HEK293T (cell line): ENCODE measurements at regions not wholly inside any gene's neighbourhood (a gene's known extent, or its start where the extent isn't known, plus 50 kb on each side); places are given as distances from the start of the nearest gene placed in this dataset.
"Not testable (repeated sequence)": the region's sequence is repeated elsewhere in the genome, so short reads cannot be mapped to it uniquely, and the experiment has no call there.

Source experiments
- CTCF ChIA-PET: fragments of 350-600 bp; formaldehyde crosslinking; extraction: SDS; loops from one replicate; lab custom pipeline; 2021; ENCODE audit warnings: antibody characterized with exemption, inconsistent platforms; lab: Yijun Ruan, JAX
- POLR2A ChIA-PET: fragments of 350-600 bp; formaldehyde crosslinking; extraction: SDS; loops from one replicate; lab custom pipeline; 2020; ENCODE audit warnings: antibody characterized with exemption, inconsistent platforms; lab: Yijun Ruan, JAX
- DNase-seq: peaks from one replicate; pipeline ENCODE4 v3.0.0; 2012; ENCODE audit warnings: mixed read lengths; ENCODE audit errors: extremely low spot score
- ARNT ChIP-seq: fragments of 450-650 bp; IDR thresholded peaks from 2 replicates; pipeline ENCODE4 v1.6.1; 2017; ENCODE audit warnings: mild to moderate bottlenecking
- BHLHE40 ChIP-seq: fragments of 450-650 bp; IDR thresholded peaks from 2 replicates; pipeline ENCODE4 v1.6.1; 2016; ENCODE audit warnings: mild to moderate bottlenecking, moderate library complexity, borderline replicate concordance
- CTBP1 ChIP-seq: fragments of 450-650 bp; IDR thresholded peaks from 2 replicates; pipeline ENCODE4 v1.6.1; 2016; ENCODE audit warnings: borderline replicate concordance
- ELF4 ChIP-seq: fragments of 450-650 bp; IDR thresholded peaks from 2 replicates; pipeline ENCODE4 v1.6.1; 2017; ENCODE audit warnings: antibody characterized with exemption
- FOXA1 ChIP-seq: fragments of 450-650 bp; IDR thresholded peaks from 2 replicates; pipeline ENCODE4 v1.6.1; 2016; ENCODE audit warnings: mild to moderate bottlenecking
- FOXK2 ChIP-seq: fragments of 450-650 bp; IDR thresholded peaks from 2 replicates; pipeline ENCODE4 v1.6.1; 2016; ENCODE audit warnings: mild to moderate bottlenecking
- FOXM1 ChIP-seq: fragments of 450-650 bp; IDR thresholded peaks from 2 replicates; pipeline ENCODE4 v1.6.1; 2017; ENCODE audit warnings: mild to moderate bottlenecking, borderline replicate concordance
- HDGF ChIP-seq: fragments of 450-650 bp; IDR thresholded peaks from 2 replicates; pipeline ENCODE4 v1.6.1; 2017; ENCODE audit warnings: antibody characterized with exemption, borderline replicate concordance
- L3MBTL2 ChIP-seq: fragments of 450-650 bp; conservative IDR thresholded peaks from 2 replicates; pipeline ENCODE4 v1.6.1; 2016; ENCODE audit warnings: mild to moderate bottlenecking
- LEF1 ChIP-seq: fragments of 450-650 bp; IDR thresholded peaks from 2 replicates; pipeline ENCODE4 v1.6.1; 2017; ENCODE audit warnings: mild to moderate bottlenecking, borderline replicate concordance
- NFRKB ChIP-seq: fragments of 450-650 bp; IDR thresholded peaks from 2 replicates; pipeline ENCODE4 v1.6.1; 2016; ENCODE audit warnings: mild to moderate bottlenecking, moderate library complexity
- SP1 ChIP-seq: fragments of 450-650 bp; IDR thresholded peaks from 2 replicates; pipeline ENCODE4 v1.6.1; 2017
- SUZ12 ChIP-seq: fragments of 450-650 bp; IDR thresholded peaks from 2 replicates; pipeline ENCODE4 v1.6.1; 2016; ENCODE audit warnings: mild to moderate bottlenecking
- TARDBP ChIP-seq: fragments of 450-650 bp; IDR thresholded peaks from 2 replicates; pipeline ENCODE4 v1.6.1; 2016
- ZNF384 ChIP-seq: fragments of 450-650 bp; IDR thresholded peaks from 2 replicates; pipeline ENCODE4 v1.6.1; 2016
- TF ChIP-seq, protein P1 (sequence below): fragments of 450-650 bp; IDR thresholded peaks from 2 replicates; pipeline ENCODE4 v1.6.1; 2016

DNA sequence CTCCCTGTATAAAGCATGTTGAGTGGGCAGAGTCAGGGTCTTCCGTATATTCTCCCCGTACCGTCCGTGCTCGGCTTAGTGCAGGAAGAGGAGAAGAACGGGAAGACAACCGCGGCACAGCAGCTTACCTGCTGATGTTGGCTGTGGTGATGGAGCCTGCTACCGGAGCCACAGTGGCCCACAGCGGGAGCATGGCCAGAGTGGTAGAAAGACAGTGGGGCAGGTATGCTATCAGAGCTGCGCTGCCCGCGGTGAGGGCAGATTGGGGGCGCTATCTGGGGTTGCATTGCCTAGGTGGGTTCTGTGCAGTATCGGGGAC, 120.7 kb upstream of the VPREB1 start:
- TF ChIP-seq FOXA1 (no peak), LEF1 (no peak), FOXK2 (no peak), TARDBP (no peak), HDGF (no peak), BHLHE40 (no peak)
- no peak for DNase-seq
- ChIA-PET CTCF (no interaction called here), POLR2A (no interaction called here)

DNA sequence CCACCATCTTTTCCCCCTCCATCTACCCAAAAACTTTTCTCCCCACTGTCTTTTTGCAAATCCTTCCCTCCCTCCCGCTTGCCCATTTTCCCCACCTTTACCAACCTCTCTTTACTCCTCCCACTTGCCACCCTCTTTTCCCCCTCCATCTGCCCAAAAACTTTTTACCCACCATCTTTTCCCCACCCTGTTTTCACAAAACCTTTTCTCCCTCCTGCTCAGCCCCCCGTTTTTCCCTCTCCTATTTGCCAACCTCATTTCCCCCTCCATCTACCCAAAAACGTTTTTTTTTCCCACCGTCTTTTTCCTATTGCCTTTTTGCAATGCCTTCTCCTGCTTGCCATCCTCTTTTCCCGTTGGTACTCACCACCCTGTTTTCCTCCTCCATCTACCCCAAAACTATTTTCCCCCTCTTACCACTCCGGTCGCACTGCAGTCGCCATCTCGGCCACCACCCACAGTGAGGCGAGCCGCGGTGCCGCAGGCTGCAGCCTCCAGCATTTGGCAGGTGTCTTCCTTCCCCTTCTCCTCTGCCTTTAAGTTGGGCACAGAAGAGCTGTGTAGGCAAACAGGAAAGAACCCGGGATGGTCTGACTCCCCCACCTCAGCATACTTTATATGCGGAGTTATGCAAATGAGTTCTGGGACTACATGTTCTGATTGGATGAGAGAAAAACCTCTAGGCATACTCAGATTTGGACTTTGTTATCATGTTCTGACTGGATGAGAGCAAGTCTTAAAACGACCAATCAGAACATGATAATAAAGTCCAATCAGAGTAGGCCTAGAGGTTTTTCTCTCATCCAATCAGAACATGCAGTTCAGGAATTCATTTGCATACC, 121.2 kb upstream of the VPREB1 start:
- TF ChIP-seq ELF4 (no peak), SUZ12 (no peak), ARNT (no peak), NFRKB (no peak), LEF1 (no peak), SP1 (no peak)
- POLR2A ChIA-PET, result no interaction called here
- CTCF ChIA-PET, result no interaction called here
- no peak for DNase-seq

DNA sequence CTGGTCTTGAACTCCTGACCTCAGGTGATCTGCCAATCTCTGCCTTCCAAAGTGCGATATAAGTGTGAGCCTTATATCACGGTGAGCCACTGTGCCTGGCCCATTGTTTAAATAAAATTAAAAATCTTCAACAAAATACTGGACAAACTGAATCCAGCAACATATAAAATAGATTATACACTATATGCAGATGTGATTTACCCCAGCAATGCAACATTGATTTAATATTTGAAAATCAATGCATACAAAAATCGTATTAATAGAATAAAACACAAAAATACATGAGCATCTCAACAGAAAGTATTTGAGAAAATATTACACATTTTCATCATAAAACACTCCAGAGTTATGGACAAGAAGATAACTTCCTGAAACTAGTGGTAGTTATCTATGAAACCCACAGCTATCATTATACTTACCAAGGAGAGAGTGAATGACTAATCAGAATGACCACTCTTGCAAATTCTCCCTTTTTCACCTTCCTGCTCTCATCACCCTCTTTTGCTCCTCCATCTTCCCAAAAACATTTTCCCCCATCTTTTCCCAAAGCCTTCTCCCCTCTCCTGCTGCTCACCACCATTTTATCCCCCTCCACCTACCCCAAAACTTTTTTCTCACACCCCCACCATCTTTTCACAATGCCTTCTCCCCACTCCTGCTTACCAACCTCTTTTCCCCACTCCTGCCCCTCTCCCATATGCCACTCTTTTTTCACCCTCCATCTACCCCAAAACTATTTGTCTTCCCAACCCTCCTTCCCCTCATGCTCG, 122.1 kb upstream of the VPREB1 start:
- no peak for DNase-seq
- POLR2A ChIA-PET, result no interaction called here

DNA sequence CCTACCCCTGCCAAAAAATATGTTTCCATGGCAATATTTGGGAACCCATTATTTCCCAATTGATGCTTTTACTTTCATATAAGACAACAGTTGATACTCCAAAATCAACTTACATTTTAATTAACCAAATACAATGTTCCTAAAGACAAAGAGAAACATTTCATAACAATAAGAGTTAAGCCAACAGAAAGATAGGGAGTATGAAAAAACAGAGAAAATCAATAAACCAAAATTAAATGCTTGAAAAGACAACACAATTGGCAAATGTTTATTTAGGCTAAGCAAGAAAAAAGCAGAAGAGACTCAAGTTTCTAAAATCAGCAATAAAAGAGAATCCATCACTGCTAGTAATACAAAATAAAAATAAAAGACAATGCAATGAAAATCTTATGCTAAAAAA, 123.1 kb upstream of the VPREB1 start:
- ChIA-PET CTCF (no interaction called here), POLR2A (no interaction called here)
- DNase-seq, result no peak
- no peak for TF ChIP-seq ZNF384

More for the DNA sequence above, 122.1 kb upstream of the VPREB1 start:
- CTCF ChIA-PET, result no interaction called here
- TF ChIP-seq ZNF384, result no peak

DNA sequence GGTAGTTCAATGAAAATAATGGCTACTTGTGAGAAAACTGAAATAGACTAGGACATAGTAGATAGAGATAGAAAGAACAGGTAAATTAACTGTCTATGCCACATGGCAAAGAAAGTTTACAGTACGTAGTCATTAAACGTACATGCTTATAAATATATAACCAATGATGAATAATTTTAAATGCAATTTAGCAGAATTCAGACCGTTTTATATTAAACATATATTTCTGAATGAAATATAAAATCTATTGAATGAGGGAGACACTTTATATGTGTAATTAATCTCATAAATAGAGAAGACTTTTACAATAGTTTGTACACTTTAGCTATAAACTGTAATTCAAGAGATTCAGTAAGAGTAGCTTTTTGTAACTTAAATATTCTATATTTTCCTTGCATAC, 124.4 kb upstream of the VPREB1 start:
- DNase-seq, result no peak
- ChIA-PET POLR2A (no interaction called here), CTCF (no interaction called here)
- TF ChIP-seq, protein P1, sequence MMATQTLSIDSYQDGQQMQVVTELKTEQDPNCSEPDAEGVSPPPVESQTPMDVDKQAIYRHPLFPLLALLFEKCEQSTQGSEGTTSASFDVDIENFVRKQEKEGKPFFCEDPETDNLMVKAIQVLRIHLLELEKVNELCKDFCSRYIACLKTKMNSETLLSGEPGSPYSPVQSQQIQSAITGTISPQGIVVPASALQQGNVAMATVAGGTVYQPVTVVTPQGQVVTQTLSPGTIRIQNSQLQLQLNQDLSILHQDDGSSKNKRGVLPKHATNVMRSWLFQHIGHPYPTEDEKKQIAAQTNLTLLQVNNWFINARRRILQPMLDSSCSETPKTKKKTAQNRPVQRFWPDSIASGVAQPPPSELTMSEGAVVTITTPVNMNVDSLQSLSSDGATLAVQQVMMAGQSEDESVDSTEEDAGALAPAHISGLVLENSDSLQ, result no peak
- TF ChIP-seq BHLHE40 (no peak), FOXM1 (no peak), SUZ12 (no peak), FOXA1 (no peak), ZNF384 (no peak), L3MBTL2 (no peak), ELF4 (no peak), NFRKB (no peak), ARNT (no peak), CTBP1 (no peak), SP1 (no peak), LEF1 (no peak), FOXK2 (no peak), HDGF (no peak), TARDBP (no peak)

DNA sequence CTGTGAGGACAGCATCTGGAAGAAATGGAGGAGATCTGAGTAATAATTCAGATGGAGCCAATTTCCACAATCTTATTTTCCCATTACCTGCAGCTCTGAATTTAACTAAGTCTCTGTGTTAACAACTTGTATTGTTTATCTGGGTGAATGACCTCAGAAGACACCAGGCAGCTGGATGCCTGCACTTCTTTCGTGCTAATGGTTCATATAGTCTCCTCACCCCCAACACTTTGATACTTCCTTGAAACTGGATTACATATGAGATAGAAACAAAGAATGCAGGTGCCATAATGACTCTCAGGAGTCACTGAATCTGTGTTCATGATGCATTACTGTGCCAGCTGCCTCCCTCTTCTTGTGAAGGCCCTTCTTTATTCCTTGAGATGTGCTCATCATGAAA, 125.6 kb upstream of the VPREB1 start:
- ChIA-PET CTCF (interaction anchor here (0.8 kb wide), 1 partner anchor 8 kb away, joined by 3 read pairs; no protein-coding TSS in a partner anchor), POLR2A (no interaction called here)
- no peak for TF ChIP-seq FOXM1
- TF ChIP-seq L3MBTL2, result no peak
- TF ChIP-seq LEF1, result no peak
- TF ChIP-seq CTBP1, result no peak
- no peak for TF ChIP-seq BHLHE40
- no peak for TF ChIP-seq ARNT
- no peak for TF ChIP-seq ZNF384
- no peak for TF ChIP-seq NFRKB
- no peak for TF ChIP-seq TARDBP
- no peak for TF ChIP-seq ELF4
- no peak for DNase-seq

DNA sequence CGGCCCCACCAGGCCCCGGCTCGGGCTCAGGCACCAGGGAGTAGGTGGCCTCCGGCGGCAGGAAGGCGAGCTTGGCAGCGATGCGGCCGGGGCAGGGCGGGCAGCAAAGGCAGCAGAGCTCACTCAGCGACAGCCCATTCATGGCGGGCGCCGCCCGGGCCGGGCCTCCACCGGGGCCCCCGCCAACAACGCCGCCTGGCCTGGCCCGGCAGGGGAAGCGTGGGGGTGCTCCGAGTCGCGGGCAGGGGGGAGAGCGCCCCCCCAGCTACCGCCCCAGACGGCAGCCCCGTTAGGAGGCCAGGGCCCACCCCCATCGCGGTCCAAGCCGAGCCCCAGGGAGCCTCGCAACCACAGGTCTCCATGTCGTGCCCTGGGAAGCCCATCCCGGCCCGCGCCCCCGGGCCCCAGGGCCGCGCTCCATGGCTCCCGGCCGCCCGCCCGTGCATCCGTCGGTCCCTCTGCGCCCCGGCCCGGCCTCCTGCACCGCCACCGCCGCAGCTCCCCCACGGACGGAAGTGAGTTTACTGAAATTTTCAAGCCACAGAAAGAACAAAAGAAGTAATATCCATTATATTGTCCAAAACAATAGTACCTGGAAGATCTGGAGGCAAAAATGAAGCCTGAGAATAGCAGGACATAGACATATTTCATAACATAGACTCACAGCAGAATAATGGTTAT, 126.6 kb upstream of the VPREB1 start:
- CTCF ChIA-PET, POLR2A ChIA-PET, DNase-seq: not testable (repeated sequence)

DNA sequence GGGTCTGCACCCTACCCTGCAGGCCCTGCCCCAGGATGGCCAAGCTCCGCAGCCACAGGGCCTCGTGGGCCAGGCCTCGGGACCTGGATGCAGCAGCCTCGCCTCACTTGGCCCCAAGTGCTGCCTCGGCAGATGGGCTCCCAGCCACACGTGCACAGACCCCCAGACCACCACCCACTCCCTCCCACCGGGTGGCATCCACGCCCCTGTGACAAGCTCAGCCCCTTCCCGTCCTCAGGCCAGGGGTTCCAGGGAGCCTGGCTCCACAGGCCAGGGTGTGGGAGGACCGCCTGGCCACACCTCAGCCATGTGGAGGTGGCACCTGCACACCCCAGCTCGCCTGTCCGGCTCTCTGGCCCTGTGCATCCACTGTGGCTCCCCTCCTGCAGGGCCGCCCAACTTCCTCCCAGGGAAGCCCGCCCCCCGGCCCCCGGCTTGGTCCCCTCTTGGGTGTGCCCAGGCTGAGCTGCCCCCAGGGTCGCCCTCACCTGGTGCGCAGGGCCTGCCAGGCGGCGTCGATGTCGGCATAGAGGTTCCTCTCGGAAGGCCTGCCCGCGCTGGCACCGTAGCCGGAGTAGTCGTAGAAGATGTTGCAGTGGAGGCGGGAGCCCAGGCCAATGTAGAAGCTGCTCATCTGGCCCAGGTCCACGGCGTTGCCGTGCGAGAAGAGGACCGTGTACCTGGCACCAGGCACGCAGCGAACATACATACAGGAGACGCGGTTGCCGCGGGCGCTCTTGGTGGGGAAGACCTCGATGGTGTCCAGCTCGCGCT, 127.4 kb upstream of the VPREB1 start:
- POLR2A ChIA-PET, CTCF ChIA-PET, DNase-seq: not testable (repeated sequence)
